ENCODE measurements at regions not wholly inside any gene's neighbourhood (a gene's known extent, or its start where the extent isn't known, plus 50 kb on each side); places are given as distances from the start of the nearest gene placed in this dataset.

- FAIRE-seq: no peak
- Mint-ChIP-seq H3K4me1 (ENCODE audit: low read depth, unreplicated experiment) (no peaks in the 10 kb centered on the region), H3K27ac (ENCODE audit: unreplicated experiment) (no peak overlapping the region), H3K9me3 (ENCODE audit: unreplicated experiment) (peaks cover 6% of the 10 kb centered on the region), H3K4me3 (ENCODE audit: unreplicated experiment) (no peak overlapping the region), H3K27me3 (ENCODE audit: low read depth, unreplicated experiment) (peaks cover 2% of the 10 kb centered on the region), H3K36me3 (ENCODE audit: low read depth, unreplicated experiment) (no peaks in the 10 kb centered on the region)
- Histone ChIP-seq H3K27me3 (ENCODE audit: insufficient read depth, low read length) (no peaks in the 10 kb centered on the region), H3K27ac (ENCODE audit: low read depth, low read length) (no peak overlapping the region), H3K36me3 (ENCODE audit: insufficient read depth, low read length) (no peaks in the 10 kb centered on the region), H4K20me1 (ENCODE audit: insufficient read depth, low read length) (no peaks in the 10 kb centered on the region), H3K79me2 (ENCODE audit: insufficient read depth, low read length) (no peaks in the 10 kb centered on the region), H3K9me3 (ENCODE audit: insufficient read depth, low read depth, low read length) (no peaks in the 10 kb centered on the region), H3K4me3 (ENCODE audit: insufficient read depth, low read depth, low read length) (no peak overlapping the region), H3K4me2 (ENCODE audit: low read length) (no peak overlapping the region), H3K4me1 (ENCODE audit: insufficient read depth, low read length) (no peaks in the 10 kb centered on the region), H3K9ac (ENCODE audit: low read length) (no peak overlapping the region), H2AFZ (ENCODE audit: low read depth, low read length) (no peak overlapping the region)
- no peak for DNase-seq (ENCODE audit: low read depth)
- TF ChIP-seq CTCF (IDR thresholded peaks at IDR 0.05; ENCODE audit: insufficient read depth, low read depth, low read length) (no peak), EZH2 (IDR thresholded peaks at IDR 0.05; ENCODE audit: insufficient read depth, low read length) (no peak)
These were observed 467.3 kb downstream of the IRS2 start for GRCh38 chr13:109318945-109319590.

- Mint-ChIP-seq H3K27me3 (ENCODE audit: low read depth, unreplicated experiment) (peaks cover 2% of the 10 kb centered on the region), H3K27ac (ENCODE audit: unreplicated experiment) (no peak overlapping the region), H3K36me3 (ENCODE audit: low read depth, unreplicated experiment) (no peaks in the 10 kb centered on the region), H3K9me3 (ENCODE audit: unreplicated experiment) (peaks cover 9% of the 10 kb centered on the region), H3K4me1 (ENCODE audit: low read depth, unreplicated experiment) (no peaks in the 10 kb centered on the region), H3K4me3 (ENCODE audit: unreplicated experiment) (no peak overlapping the region)
- TF ChIP-seq CTCF (IDR thresholded peaks at IDR 0.05; ENCODE audit: insufficient read depth, low read depth, low read length) (no peak), EZH2 (IDR thresholded peaks at IDR 0.05; ENCODE audit: insufficient read depth, low read length) (no peak)
- Histone ChIP-seq H3K27ac (ENCODE audit: low read depth, low read length) (no peak overlapping the region), H3K4me3 (ENCODE audit: insufficient read depth, low read depth, low read length) (no peak overlapping the region), H3K4me1 (ENCODE audit: insufficient read depth, low read length) (no peaks in the 10 kb centered on the region), H3K27me3 (ENCODE audit: insufficient read depth, low read length) (no peaks in the 10 kb centered on the region), H4K20me1 (ENCODE audit: insufficient read depth, low read length) (no peaks in the 10 kb centered on the region), H2AFZ (ENCODE audit: low read depth, low read length) (no peak overlapping the region), H3K4me2 (ENCODE audit: low read length) (no peak overlapping the region), H3K9me3 (ENCODE audit: insufficient read depth, low read depth, low read length) (no peaks in the 10 kb centered on the region), H3K36me3 (ENCODE audit: insufficient read depth, low read length) (no peaks in the 10 kb centered on the region), H3K79me2 (ENCODE audit: insufficient read depth, low read length) (no peaks in the 10 kb centered on the region), H3K9ac (ENCODE audit: low read length) (no peak overlapping the region)
- no peak for FAIRE-seq
- no peak for DNase-seq (ENCODE audit: low read depth)
These were observed 470.9 kb downstream of the IRS2 start for GRCh38 chr13:109315481-109315880.

GRCh38 chr13:109314101-109314500 is 472.3 kb downstream of the IRS2 start:
- Histone ChIP-seq H2AFZ (ENCODE audit: low read depth, low read length) (no peak overlapping the region), H3K36me3 (ENCODE audit: insufficient read depth, low read length) (no peaks in the 10 kb centered on the region), H3K4me1 (ENCODE audit: insufficient read depth, low read length) (no peaks in the 10 kb centered on the region), H3K4me2 (ENCODE audit: low read length) (no peak overlapping the region), H4K20me1 (ENCODE audit: insufficient read depth, low read length) (no peaks in the 10 kb centered on the region), H3K27me3 (ENCODE audit: insufficient read depth, low read length) (no peaks in the 10 kb centered on the region), H3K79me2 (ENCODE audit: insufficient read depth, low read length) (no peaks in the 10 kb centered on the region), H3K9ac (ENCODE audit: low read length) (no peak overlapping the region), H3K27ac (ENCODE audit: low read depth, low read length) (no peak overlapping the region), H3K9me3 (ENCODE audit: insufficient read depth, low read depth, low read length) (no peaks in the 10 kb centered on the region), H3K4me3 (ENCODE audit: insufficient read depth, low read depth, low read length) (no peak overlapping the region)
- Mint-ChIP-seq H3K27ac (ENCODE audit: unreplicated experiment) (no peak overlapping the region), H3K36me3 (ENCODE audit: low read depth, unreplicated experiment) (no peaks in the 10 kb centered on the region), H3K9me3 (ENCODE audit: unreplicated experiment) (peaks cover 9% of the 10 kb centered on the region), H3K27me3 (ENCODE audit: low read depth, unreplicated experiment) (peaks cover 2% of the 10 kb centered on the region), H3K4me3 (ENCODE audit: unreplicated experiment) (no peak overlapping the region), H3K4me1 (ENCODE audit: low read depth, unreplicated experiment) (no peaks in the 10 kb centered on the region)
- DNase-seq (ENCODE audit: low read depth) (no peak), FAIRE-seq (no peak)
- no peak for TF ChIP-seq CTCF (IDR thresholded peaks at IDR 0.05; ENCODE audit: insufficient read depth, low read depth, low read length)
- TF ChIP-seq EZH2 (IDR thresholded peaks at IDR 0.05; ENCODE audit: insufficient read depth, low read length): no peak
